HG02970 (cell line): ENCODE measurements at regions not wholly inside any gene's neighbourhood (a gene's known extent, or its start where the extent isn't known, plus 50 kb on each side); places are given as distances from the start of the nearest gene placed in this dataset.

Experiments
- ATAC-seq: cut with Tn5 transposase; IDR thresholded peaks from one replicate; pipeline ENCODE4 v1.9.1; 2021; ENCODE audit warnings: mild to moderate bottlenecking, moderate library complexity, moderate number of reproducible peaks; ENCODE audit not compliant: unreplicated experiment, low FRiP score

DNA sequence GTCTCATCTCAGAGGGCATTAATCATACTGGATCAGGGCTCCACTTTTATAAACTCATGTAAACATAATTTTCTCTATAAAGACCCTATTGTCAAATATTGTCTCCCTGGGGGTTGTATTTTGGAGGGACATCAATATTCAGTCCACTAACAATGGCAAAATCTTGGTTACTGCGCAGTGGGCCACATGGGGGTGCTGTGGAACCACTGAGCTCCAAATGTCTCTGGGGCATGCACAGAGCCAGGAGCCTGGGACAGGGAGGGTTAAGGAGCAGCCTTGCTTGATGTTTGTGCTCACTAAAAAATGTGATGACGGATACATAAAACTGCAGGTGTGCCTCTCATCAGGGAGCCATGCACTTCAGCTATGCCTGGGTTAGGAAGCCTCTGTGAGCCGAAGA lies 62.1 kb upstream of the PRSS58 start:
- no peak for ATAC-seq

GRCh38 chr7:142314281-142314680 lies 56.4 kb upstream of the PRSS58 start:
- no peak for ATAC-seq

DNA sequence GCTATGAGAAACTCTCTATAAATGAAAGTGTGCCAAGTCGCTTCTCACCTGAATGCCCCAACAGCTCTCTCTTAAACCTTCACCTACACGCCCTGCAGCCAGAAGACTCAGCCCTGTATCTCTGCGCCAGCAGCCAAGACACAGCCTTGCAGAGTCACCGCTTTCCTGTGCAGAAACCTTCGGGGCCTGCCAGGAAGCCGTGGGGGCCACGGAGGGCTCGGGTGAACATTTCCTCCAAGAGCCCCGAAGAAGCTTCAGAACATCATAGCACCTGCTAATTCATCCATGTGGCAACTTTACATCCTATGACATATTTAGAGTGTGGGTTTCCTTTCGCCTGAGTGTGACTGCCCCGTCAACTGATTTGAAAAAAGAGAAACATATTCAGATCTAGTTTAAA lies 55.7 kb upstream of the PRSS58 start:
- ATAC-seq = no peak

DNA sequence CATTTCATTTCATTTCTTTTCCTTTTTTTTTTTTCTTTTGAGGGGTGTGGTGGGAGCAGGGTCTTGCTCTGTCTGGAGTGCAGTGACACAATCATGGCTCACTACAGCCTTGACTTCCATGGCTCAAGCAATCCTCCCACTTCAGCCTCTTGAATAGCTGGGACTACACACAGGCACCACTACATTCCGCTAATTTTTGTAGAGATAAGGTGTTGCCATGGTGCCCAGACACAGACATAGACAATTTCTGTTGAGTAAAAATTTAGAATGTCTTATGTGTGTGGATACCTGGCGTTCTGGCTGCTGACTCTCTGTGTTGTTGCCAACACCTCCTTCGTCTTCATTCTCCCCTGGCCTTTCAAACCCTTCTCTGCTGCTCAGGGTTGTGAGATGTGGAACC lies 54.0 kb upstream of the PRSS58 start:
- ATAC-seq = no peak

DNA sequence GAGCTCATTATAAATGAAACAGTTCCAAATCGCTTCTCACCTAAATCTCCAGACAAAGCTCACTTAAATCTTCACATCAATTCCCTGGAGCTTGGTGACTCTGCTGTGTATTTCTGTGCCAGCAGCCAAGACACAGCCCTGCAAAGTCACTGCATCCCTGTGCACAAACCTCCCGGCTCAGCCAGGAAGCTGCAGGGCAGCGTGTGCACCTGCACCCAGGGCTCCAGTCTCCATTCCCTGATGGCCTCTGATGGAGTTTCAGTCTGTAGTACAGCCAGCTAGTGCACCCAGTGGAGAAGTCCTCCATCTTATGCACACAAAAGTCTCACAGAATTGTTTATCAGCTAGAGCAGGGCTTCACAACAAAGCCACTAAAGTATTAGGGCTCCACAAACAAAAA lies 51.1 kb upstream of the PRSS58 start:
- no peak for ATAC-seq

DNA sequence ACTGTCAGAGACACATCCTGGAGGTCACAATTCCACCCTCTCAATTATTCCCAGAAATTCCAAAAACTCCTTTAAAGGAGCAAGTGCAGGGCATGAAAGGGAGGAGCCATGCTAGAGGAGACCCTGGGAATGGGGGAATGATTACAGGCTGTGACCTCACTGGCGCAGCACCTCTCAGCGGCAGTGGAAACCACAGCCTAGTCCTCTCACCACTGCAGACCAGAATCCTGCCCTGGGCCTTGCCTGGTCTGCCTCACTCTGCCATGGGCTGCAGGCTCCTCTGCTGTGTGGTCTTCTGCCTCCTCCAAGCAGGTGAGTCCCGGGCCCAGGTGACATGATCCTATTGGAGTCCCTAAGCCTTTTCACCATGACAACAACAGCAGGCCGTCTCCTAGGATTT lies 50.5 kb upstream of the PRSS58 start:
- no peak for ATAC-seq
